ENCODE measurements at regions not wholly inside any gene's neighbourhood (a gene's known extent, or its start where the extent isn't known, plus 50 kb on each side); places are given as distances from the start of the nearest gene placed in this dataset.

- Histone ChIP-seq H3K4me1 (ENCODE audit: control insufficient read depth in 1 of 2, insufficient read depth in 2 of 2, low read length in 2 of 2) (no peaks in the 10 kb centered on the region), H3K9me3 (ENCODE audit: control insufficient read depth in 1 of 2, low read length in 2 of 2) (no peaks in the 10 kb centered on the region), H3K36me3 (ENCODE audit: control insufficient read depth in 1 of 2, insufficient read depth in 2 of 2, low read length in 2 of 2) (no peaks in the 10 kb centered on the region), H3K27ac (ENCODE audit: low read length) (no peak overlapping the region), H3K27me3 (ENCODE audit: low read depth, low read length) (no peaks in the 10 kb centered on the region), H3K4me3 (ENCODE audit: low read depth in 1 of 2, low read length in 2 of 2) (no peak overlapping the region)
Measured at GRCh38 chr9:14011799-14012560, 302.0 kb downstream of the NFIB start.

- H3K27me3 ChIP-seq (ENCODE audit: low read depth, low read length), result no peaks in the 10 kb centered on the region
- H3K4me3 ChIP-seq (ENCODE audit: low read depth in 1 of 2, low read length in 2 of 2), result no peak overlapping the region
- no peak overlapping the region for H3K27ac ChIP-seq (ENCODE audit: low read length)
- peaks cover 0 to 4% of the 10 kb centered on the region in 2 donors for H3K9me3 ChIP-seq (ENCODE audit: control insufficient read depth in 1 of 2, low read length in 2 of 2)
- no peaks in the 10 kb centered on the region for H3K36me3 ChIP-seq (ENCODE audit: control insufficient read depth in 1 of 2, insufficient read depth in 2 of 2, low read length in 2 of 2)
- no peaks in the 10 kb centered on the region for H3K4me1 ChIP-seq (ENCODE audit: control insufficient read depth in 1 of 2, insufficient read depth in 2 of 2, low read length in 2 of 2)
Measured at GRCh38 chr9:14007190-14007769, 306.7 kb downstream of the NFIB start.

GRCh38 chr9:14006386-14007187 lies 307.4 kb downstream of the NFIB start:
- no peaks in the 10 kb centered on the region for H3K27me3 ChIP-seq (ENCODE audit: low read depth, low read length)
- no peak overlapping the region for H3K4me3 ChIP-seq (ENCODE audit: low read depth in 1 of 2, low read length in 2 of 2)
- H3K27ac ChIP-seq (ENCODE audit: low read length), result no peak overlapping the region
- H3K9me3 ChIP-seq (ENCODE audit: control insufficient read depth in 1 of 2, low read length in 2 of 2), result peaks cover 0 to 5% of the 10 kb centered on the region in 2 donors
- no peaks in the 10 kb centered on the region for H3K36me3 ChIP-seq (ENCODE audit: control insufficient read depth in 1 of 2, insufficient read depth in 2 of 2, low read length in 2 of 2)
- H3K4me1 ChIP-seq (ENCODE audit: control insufficient read depth in 1 of 2, insufficient read depth in 2 of 2, low read length in 2 of 2), result no peaks in the 10 kb centered on the region

DNA sequence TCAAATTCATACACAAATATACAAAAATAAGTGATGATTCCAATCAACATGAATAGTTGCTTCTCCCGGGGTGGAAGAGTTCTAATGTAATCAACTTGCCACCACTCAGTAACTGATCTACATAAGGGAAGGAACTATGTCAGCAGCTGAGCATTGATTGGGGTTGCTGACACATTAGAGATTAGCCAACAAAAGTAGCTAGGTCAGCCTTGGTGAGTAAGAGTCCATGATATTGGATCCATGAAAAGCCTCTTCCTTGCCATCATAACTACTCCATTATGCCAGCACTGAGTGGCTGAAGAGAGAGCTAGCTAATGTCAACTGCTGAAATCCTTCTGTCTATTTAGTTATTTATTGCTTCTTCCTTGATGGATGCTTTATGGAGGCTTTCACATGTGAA lies 309.8 kb downstream of the NFIB start:
- H3K27ac ChIP-seq (ENCODE audit: low read length), result no peak overlapping the region
- peaks cover 0 to 5% of the 10 kb centered on the region in 2 donors for H3K9me3 ChIP-seq (ENCODE audit: control insufficient read depth in 1 of 2, low read length in 2 of 2)
- H3K4me1 ChIP-seq (ENCODE audit: control insufficient read depth in 1 of 2, insufficient read depth in 2 of 2, low read length in 2 of 2), result no peaks in the 10 kb centered on the region
- H3K27me3 ChIP-seq (ENCODE audit: low read depth, low read length), result no peaks in the 10 kb centered on the region
- no peak overlapping the region for H3K4me3 ChIP-seq (ENCODE audit: low read depth in 1 of 2, low read length in 2 of 2)
- H3K36me3 ChIP-seq (ENCODE audit: control insufficient read depth in 1 of 2, insufficient read depth in 2 of 2, low read length in 2 of 2), result no peaks in the 10 kb centered on the region

- Histone ChIP-seq H3K4me1 (ENCODE audit: control insufficient read depth in 1 of 2, insufficient read depth in 2 of 2, low read length in 2 of 2) (no peaks in the 10 kb centered on the region), H3K36me3 (ENCODE audit: control insufficient read depth in 1 of 2, insufficient read depth in 2 of 2, low read length in 2 of 2) (no peaks in the 10 kb centered on the region), H3K27me3 (ENCODE audit: low read depth, low read length) (no peaks in the 10 kb centered on the region), H3K9me3 (ENCODE audit: control insufficient read depth in 1 of 2, low read length in 2 of 2) (no peaks in the 10 kb centered on the region), H3K4me3 (ENCODE audit: low read depth in 1 of 2, low read length in 2 of 2) (no peak overlapping the region), H3K27ac (ENCODE audit: low read length) (no peak overlapping the region)
Measured at GRCh38 chr9:13994240-13994639, 319.7 kb downstream of the NFIB start.

DNA sequence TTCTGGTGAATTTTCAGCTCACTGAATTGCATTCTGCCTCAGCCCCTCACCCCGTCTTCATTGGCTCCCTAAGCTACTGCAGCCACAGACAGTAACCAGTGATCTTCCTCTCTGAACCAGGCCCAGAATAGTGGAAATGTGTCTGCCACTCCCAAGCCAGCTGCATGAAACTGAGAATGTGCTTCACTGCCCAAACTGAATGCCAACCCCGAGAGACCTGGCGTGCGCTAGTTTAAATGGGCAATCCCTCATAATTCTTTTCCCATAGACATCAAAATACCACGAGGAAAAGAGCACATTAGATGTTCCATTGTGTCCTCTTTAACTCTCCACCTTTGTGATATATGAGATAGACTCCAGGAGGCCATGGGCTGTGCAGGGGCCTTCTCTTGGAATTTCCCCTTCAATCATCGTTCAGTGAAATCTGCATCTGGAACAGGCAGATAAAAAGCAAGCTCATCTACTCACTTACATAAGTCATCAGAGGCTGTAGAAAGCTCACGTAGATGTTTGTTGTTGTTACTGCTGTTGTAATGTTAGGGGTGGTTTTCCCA lies 320.2 kb downstream of the NFIB start:
- no peaks in the 10 kb centered on the region for H3K27me3 ChIP-seq (ENCODE audit: low read depth, low read length)
- no peaks in the 10 kb centered on the region for H3K9me3 ChIP-seq (ENCODE audit: control insufficient read depth in 1 of 2, low read length in 2 of 2)
- H3K27ac ChIP-seq (ENCODE audit: low read length), result no peak overlapping the region
- no peaks in the 10 kb centered on the region for H3K36me3 ChIP-seq (ENCODE audit: control insufficient read depth in 1 of 2, insufficient read depth in 2 of 2, low read length in 2 of 2)
- H3K4me1 ChIP-seq (ENCODE audit: control insufficient read depth in 1 of 2, insufficient read depth in 2 of 2, low read length in 2 of 2), result no peaks in the 10 kb centered on the region
- no peak overlapping the region for H3K4me3 ChIP-seq (ENCODE audit: low read depth in 1 of 2, low read length in 2 of 2)

GRCh38 chr9:13992138-13993088 lies 321.5 kb downstream of the NFIB start:
- no peak overlapping the region for H3K27ac ChIP-seq (ENCODE audit: low read length)
- H3K36me3 ChIP-seq (ENCODE audit: control insufficient read depth in 1 of 2, insufficient read depth in 2 of 2, low read length in 2 of 2), result no peaks in the 10 kb centered on the region
- H3K4me1 ChIP-seq (ENCODE audit: control insufficient read depth in 1 of 2, insufficient read depth in 2 of 2, low read length in 2 of 2), result no peaks in the 10 kb centered on the region
- H3K9me3 ChIP-seq (ENCODE audit: control insufficient read depth in 1 of 2, low read length in 2 of 2), result no peaks in the 10 kb centered on the region
- no peaks in the 10 kb centered on the region for H3K27me3 ChIP-seq (ENCODE audit: low read depth, low read length)
- H3K4me3 ChIP-seq (ENCODE audit: low read depth in 1 of 2, low read length in 2 of 2), result no peak overlapping the region

GRCh38 chr9:13991395-13991794 lies 322.5 kb downstream of the NFIB start:
- Histone ChIP-seq H3K4me3 (ENCODE audit: low read depth in 1 of 2, low read length in 2 of 2) (no peak overlapping the region), H3K36me3 (ENCODE audit: control insufficient read depth in 1 of 2, insufficient read depth in 2 of 2, low read length in 2 of 2) (no peaks in the 10 kb centered on the region), H3K27me3 (ENCODE audit: low read depth, low read length) (no peaks in the 10 kb centered on the region), H3K27ac (ENCODE audit: low read length) (no peak overlapping the region), H3K9me3 (ENCODE audit: control insufficient read depth in 1 of 2, low read length in 2 of 2) (no peaks in the 10 kb centered on the region), H3K4me1 (ENCODE audit: control insufficient read depth in 1 of 2, insufficient read depth in 2 of 2, low read length in 2 of 2) (no peaks in the 10 kb centered on the region)

DNA sequence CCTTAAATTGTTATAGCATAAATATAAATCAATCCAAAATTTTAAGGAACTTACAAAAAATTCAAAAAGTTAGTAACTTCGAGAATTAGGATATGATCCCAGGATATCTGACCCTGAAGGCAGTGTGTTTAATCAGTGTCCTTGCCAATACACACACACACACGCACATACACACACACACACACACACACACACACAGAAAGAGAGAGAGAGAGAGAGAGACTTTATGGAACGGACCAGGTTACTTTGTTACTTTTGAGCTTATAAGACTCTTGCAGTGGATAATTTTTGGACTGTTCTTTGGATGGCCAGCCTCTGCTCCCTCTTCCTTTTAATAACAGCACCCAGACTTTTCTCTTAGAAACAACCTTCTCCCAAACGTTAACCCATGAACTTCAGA lies 322.9 kb downstream of the NFIB start:
- no peaks in the 10 kb centered on the region for H3K36me3 ChIP-seq (ENCODE audit: control insufficient read depth in 1 of 2, insufficient read depth in 2 of 2, low read length in 2 of 2)
- no peaks in the 10 kb centered on the region for H3K27me3 ChIP-seq (ENCODE audit: low read depth, low read length)
- H3K4me1 ChIP-seq (ENCODE audit: control insufficient read depth in 1 of 2, insufficient read depth in 2 of 2, low read length in 2 of 2), result no peaks in the 10 kb centered on the region
- no peaks in the 10 kb centered on the region for H3K9me3 ChIP-seq (ENCODE audit: control insufficient read depth in 1 of 2, low read length in 2 of 2)
- no peak overlapping the region for H3K27ac ChIP-seq (ENCODE audit: low read length)
- H3K4me3 ChIP-seq (ENCODE audit: low read depth in 1 of 2, low read length in 2 of 2), result no peak overlapping the region

DNA sequence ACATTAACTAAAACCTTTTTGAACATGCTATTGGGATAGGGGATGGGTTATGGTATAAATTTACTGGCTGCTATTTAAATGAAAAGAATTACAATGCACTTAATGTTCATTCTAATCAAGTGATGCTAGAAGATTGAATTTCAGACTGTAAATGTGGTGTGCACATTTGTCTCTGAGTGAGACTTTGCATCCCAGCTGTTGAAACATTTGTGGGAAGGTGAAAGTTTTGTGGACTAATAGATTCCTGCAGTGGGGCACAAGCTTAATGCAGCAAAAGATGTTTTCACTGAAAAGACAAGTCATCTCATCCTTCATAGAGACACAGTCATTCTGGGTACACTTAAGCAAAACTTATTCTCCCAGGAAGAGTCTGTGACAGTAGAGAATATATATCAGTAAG lies 323.6 kb downstream of the NFIB start:
- Histone ChIP-seq H3K36me3 (ENCODE audit: control insufficient read depth in 1 of 2, insufficient read depth in 2 of 2, low read length in 2 of 2) (no peaks in the 10 kb centered on the region), H3K4me1 (ENCODE audit: control insufficient read depth in 1 of 2, insufficient read depth in 2 of 2, low read length in 2 of 2) (no peaks in the 10 kb centered on the region), H3K9me3 (ENCODE audit: control insufficient read depth in 1 of 2, low read length in 2 of 2) (no peaks in the 10 kb centered on the region), H3K4me3 (ENCODE audit: low read depth in 1 of 2, low read length in 2 of 2) (no peak overlapping the region), H3K27me3 (ENCODE audit: low read depth, low read length) (no peaks in the 10 kb centered on the region), H3K27ac (ENCODE audit: low read length) (no peak overlapping the region)

Measured in muscle layer of duodenum (tissue), 2 donors.